ENCODE measurements at regions not wholly inside any gene's neighbourhood (a gene's known extent, or its start where the extent isn't known, plus 50 kb on each side); places are given as distances from the start of the nearest gene placed in this dataset.

DNA sequence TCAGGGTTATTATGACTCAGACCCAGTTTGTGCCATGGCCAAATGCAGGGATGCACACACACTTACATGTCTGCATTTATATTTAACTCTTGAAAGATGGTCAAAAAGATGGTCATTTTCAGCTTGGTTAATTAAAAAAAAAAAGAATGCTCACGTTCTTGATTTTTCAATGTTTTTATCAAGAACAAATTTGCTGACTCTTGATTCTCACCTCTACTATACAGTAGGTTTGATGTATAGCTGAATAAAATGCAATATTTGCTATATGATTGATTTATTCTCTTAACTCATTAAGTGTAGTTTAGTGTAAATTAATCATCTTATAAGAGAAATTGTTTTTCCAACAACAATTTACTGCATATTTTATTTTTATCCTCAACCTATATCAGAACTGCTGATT lies 160.4 kb downstream of the SLIT2 start:
- no peak for DNase-seq

DNA sequence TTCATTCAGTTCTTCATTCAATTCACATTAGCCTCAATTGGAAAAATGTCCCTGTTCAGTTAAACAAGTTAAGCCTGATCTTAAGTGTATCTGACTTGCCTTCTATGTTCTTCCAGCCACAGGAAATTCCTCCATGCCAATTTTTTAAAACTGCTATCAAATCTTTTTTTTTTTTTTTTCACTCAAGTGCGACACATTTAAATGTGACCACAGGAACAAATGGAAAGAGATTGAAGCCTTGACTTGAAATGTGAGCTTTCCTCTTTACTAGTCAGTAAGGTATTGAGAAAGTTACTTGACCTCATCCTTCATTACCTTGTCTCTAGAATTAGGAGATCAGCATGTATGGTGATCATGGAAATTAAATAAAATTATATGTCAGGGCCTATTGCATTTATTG lies 165.1 kb downstream of the SLIT2 start:
- no peak for DNase-seq

DNA sequence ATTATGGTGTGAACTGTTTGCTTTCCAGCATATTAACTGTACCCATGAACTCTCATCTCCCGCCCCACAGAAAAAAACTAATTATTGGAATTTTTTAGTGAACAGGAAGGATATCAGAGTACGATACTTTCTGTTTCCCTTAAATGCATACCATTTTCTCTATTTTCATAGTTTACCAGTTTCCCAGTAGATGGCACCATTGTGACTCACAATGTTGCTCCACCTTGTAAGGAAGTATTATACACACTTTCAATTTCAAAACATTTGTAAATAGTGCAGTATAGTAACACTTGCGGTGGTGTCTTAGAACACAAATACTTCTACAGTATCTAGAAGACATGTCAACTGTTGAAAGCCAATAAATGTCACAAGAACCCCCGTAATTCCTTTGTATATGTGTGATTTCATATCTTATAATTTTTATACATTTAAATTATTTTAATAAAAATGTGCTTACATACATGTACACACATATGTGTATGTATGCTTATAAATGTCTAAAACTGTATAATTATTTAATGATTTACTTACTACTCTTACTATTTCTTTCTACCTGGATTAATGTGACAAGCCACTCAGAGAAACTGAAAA lies 167.3 kb downstream of the SLIT2 start:
- DNase-seq = no peak

DNA sequence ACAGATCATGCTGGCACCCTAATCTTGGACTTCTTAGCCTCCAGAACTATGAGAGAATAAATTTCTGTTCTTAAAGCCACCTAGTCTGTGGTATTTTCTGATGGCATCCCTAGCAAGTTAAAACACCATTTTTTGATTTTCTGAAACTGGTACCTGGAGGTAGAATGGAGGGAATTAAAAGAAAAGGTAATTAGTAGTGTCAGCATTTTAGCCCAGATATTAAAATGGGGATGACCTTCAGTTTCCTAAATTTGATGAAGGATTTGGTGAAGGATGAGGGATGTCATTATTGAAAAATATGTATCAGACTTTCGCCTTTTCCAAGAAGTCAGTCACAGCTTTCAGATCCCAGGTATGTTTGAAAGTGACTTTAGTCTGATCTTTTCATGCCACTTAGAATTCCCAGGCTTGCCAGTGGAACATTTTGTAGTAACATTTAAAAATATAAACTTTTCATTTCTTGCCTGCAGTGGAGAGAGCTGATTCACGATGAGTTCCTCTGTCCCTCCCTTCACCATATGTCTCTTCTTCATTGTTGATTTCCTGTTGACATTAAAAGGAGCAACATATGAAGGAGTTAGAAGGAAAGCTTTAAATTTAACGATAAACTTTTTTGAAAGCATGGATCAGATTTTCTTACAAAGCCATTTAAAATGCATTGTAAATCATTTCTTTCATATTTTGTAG lies 169.4 kb downstream of the SLIT2 start:
- no peak for DNase-seq

DNA sequence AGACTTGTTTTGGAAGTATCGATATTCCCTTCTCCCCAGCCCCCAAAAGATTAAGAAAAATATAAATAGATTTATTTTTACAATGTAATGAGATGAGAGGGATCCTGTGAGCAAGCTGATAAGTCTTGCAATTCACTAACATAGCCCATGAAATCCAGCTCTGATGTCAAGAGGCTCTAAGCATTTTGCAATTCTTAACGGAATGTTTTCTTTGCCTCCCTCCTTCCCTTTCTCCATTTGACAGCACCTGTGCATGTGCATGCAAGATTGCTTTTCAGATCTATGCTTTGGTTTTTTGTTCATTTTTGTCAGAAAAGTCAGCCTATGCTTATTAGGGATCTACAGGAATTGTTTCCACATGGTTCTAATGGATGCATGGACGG lies 169.9 kb downstream of the SLIT2 start:
- no peak for DNase-seq

- DNase-seq = peak; percentile 80
Observed at GRCh38 chr4:20422398-20422797, 170.7 kb downstream of the SLIT2 start.

DNA sequence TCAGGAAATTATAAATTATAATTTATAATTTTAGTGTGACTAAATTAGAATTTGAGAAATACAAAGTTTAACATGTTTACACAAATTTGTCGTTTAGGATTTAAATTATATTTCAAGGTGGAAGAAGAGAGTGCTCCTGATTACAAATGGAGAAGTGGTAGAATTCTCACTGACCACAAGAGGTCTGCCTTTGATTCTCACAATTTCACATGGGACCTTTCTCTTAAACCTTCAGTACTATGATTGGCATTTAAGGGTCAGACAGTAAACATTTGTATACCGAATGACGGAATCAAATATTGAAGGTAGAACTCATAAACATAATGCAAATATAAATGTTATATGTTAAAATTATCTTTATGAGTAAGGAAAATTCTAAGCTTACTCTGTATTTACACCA lies 171.7 kb downstream of the SLIT2 start:
- DNase-seq = no peak

DNA sequence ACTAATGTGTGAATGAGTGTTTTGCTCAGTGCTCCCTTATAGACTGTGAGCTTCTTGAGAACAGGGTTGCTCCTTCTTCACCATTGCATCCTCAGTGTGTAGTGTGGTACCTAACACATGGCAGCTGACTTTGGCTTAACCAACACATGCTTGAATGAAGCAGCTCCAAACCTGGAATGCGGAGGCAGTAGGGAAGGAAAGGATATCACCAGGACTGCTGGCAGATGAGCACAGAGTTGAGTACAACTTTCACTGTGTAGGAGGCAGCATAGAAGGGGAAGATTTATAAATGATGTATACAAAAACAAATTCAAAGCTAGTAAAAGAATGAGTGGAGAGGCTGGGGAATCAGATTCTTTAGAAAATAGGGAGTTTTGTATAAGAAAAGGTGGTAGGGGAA lies 174.3 kb downstream of the SLIT2 start:
- DNase-seq = no peak

DNA sequence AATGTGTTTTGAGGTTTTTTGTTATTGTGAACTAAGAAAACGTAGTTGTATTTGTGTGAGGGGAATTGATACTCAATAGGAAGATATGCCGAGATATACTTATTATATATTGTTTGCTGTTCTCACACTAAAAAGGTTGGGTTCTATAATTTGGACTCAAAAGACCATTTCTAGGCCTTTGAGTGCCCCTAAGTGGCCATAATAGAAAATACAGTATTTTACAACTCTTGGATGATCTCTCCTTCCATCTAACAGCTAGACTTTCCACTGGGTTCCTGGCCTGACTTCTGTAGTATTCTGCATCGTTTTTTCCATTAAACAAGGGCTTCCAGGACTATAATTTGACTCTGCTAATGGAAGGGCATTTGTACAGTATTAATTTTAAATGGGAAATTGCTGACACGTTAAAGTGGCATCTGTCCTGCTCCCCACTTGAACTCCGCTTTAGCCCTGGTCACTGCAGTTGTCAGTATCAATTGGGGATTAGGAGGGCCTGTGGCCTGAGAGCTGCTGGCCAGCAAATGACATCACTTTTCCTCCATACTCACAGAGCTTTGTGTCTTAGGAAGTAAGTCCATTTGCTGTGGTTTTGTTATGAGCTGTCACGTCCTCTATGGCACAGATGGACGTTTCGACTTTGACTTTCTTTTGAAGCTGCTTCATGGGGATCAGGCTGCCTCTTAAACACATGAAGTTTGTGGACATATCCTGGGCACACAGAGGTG lies 176.9 kb downstream of the SLIT2 start:
- no peak for DNase-seq

- no peak for DNase-seq
Observed at GRCh38 chr4:20430259-20430941, 178.7 kb downstream of the SLIT2 start.

GRCh38 chr4:20431543-20431951 lies 179.8 kb downstream of the SLIT2 start:
- DNase-seq = no peak

DNA sequence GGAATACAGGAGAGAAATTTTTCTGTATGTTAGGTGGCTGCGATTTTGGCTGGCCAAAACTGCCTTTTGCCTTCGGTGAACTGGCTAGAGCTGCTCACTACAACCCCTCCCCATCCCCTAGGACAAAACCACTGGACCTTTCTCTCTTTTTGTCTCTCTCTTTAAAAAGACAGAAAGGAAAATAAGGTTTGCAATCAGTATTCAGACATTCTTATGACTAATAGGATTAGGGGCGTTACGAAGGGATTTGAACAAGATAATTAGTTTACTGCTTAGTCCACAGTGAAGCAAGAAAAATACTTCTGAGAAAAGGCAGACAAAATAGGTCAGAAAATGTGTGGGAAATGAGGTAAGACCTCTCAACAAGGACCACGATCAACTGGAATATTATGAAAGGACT lies 180.4 kb downstream of the SLIT2 start:
- DNase-seq = no peak

DNA sequence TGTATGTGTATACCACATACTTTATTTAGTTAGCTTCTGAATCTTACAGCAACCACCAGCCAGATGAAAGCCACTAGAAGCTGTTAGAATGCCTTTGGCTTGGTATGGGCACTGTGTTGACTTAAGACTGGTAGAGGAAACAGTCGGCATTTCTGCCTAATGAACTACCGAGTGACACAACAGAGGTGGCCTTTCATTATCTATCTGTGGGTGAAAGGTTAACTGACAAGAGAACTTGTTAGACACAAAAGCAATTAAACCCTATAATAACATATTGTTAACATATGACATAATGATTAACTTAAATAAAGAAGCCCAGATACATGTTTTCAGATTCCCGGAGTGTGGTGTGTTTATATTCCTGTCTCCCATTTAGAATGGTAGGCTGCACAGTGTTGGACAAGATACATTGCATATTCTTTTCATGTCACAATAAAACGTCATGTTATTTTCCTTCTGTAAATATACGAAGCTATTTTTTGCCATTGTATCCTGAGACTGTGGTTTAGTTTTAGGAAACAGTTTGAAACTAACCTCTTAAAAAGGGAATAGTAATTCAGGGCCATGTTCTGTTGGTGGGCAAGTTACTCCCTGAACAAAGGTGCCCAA lies 181.5 kb downstream of the SLIT2 start:
- DNase-seq = no peak

- no peak for DNase-seq
Observed at GRCh38 chr4:20440170-20440569, 188.5 kb downstream of the SLIT2 start.

DNA sequence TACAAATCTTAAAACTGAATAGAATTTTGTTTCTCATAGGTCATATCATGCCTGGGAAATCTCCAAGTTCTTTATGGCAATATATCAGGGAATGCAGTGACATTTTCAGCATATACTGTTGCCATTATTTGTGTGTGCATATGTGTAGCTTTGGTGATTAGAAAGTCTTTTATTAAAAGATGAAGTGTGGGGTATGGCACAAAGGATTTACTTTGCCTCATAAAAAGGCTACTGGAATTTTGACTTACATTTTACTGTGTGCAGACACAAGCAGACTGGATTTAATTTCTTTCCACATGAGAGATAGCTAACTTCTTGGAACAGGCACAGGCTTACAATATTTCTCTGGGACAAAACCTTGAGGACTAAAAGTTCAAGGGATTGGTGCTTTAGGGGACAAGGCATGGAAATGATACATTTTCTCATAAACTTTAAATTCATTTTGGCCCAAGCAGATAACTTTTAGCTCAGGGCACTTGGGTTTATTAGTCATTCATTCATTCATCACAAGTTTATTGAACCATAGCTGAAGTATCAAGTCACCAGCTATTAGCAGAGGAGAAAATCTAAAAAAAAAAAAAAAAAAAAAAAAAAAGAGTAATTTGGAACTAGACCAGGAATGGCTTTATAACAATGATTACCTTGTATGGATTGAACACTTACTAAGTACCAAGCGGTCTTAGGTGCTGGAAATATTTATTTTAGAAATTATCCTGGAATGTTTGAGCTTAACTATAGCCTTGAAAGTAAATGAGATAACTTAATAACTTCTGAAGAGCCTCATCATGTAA lies 191.5 kb downstream of the SLIT2 start:
- no peak for DNase-seq

DNA sequence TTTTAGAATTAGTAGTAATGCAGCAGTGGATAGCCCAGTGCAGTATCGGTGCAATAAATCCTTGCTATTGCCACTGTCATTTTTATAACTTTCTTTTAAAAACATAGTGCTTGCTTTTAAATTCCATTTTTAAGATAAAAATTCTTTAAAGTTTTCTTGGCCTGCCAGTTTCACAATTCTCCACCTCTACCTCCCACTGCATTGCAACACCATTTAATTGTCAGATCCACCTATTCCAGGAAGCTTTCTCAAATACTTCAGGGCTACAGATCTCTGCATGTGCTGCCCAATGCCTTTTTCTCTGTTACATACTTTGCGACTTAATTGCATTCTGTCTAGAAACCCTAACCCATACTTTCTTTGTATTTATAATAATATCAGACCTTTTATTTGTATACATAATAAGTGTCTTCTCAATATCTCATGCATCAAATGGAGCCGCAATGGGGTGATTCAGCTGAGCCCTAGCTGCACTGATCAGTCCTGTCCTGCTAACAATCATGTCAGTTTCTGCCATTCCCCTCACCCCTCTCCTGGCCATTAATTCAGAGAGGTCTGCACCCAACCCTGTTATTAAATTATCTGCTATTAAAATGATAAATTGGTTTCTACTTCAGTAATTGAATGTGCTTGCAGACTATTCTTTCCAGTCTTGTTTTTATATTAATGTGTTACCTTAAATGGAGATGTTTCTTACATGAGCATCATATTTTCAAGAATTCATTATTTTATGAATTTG lies 193.1 kb downstream of the SLIT2 start:
- no peak for DNase-seq

DNA sequence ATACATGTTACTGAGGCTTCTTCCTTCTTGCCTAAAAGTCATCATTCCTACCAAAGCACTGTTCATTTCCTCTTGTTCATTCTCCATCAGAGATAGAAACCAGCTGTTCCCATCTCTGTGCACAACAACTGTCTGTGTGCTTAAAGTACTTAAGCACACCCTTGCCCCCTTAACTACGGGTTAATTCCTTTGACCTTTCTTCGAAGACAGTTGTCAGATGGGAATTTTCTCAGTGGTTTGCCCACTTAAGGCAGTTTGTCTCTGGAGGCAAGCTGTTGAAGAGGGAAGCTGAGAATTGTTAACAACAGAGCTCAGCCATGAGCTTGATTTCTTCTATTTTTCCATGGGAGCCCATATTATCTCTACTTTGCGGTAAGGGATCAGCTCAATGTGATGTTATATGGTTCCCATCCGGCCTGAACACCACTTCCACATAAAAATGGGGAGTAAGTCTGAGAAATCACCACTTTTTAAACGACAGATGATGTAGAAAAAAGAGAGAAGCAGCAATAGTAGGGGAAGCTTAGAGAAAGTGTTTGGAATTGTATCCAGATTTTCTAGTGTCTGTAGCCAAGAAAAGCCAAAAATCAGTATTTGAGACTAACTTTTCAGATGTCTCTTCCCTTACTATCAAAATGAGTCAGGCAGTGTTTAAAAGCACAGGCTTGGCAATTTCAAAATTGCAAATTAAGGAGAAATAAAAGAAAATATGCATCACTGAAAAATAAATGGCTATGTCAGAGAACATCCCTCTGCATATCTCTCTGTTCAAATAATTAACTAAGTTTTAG lies 194.4 kb downstream of the SLIT2 start:
- no peak for DNase-seq

GRCh38 chr4:20447103-20447502 lies 195.4 kb downstream of the SLIT2 start:
- DNase-seq = no peak

- DNase-seq = no peak
Observed at GRCh38 chr4:20451986-20452385, 200.3 kb downstream of the SLIT2 start.

DNA sequence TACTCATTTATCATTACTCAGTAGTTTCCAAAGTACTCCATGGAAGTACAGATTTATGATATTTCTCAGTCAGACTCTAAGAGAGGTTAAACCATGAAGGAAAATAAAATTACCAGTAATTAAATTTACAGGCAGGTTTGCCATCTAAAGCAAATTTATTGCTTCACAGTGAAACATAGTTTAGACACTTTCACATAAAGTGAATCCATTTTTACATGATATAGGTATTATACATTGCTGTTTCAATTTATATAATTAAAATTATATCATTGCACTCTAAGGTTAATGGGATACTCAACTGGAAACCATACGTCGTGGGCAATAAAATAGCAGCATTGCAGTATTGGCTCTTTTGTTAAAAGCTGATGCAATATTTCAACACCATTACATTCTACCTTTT lies 202.8 kb downstream of the SLIT2 start:
- DNase-seq = no peak

GRCh38 chr4:20456407-20456806 lies 204.7 kb downstream of the SLIT2 start:
- no peak for DNase-seq
